Kidney epithelial cell (primary cell): ENCODE measurements at regions not wholly inside any gene's neighbourhood (a gene's known extent, or its start where the extent isn't known, plus 50 kb on each side); places are given as distances from the start of the nearest gene placed in this dataset.

Source experiments
- DNase-seq: peaks from one replicate; pipeline ENCODE4 v3.0.0-alpha.2; 2010; ENCODE audit warnings: low read depth
- H3K27me3 ChIP-seq: 2 replicates; pipeline ENCODE4 v1.6.0; 2011; ENCODE audit warnings: low read length; ENCODE audit not compliant: control insufficient read depth, insufficient read depth
- H3K36me3 ChIP-seq: 2 replicates; pipeline ENCODE4 v1.5.1; 2011; ENCODE audit warnings: low read length; ENCODE audit not compliant: control insufficient read depth, insufficient read depth
- H3K4me3 ChIP-seq: 2 replicates; pipeline ENCODE4 v1.5.1; 2011; ENCODE audit warnings: low read depth, mild to moderate bottlenecking, control low read depth, low read length
- TF ChIP-seq, protein P1 (sequence below): IDR thresholded peaks from 2 replicates; pipeline ENCODE4 v1.5.1; 2011; ENCODE audit warnings: mild to moderate bottlenecking, moderate library complexity, low read length, control low read depth, inconsistent platforms; ENCODE audit not compliant: insufficient read depth, poor library complexity, severe bottlenecking

DNA sequence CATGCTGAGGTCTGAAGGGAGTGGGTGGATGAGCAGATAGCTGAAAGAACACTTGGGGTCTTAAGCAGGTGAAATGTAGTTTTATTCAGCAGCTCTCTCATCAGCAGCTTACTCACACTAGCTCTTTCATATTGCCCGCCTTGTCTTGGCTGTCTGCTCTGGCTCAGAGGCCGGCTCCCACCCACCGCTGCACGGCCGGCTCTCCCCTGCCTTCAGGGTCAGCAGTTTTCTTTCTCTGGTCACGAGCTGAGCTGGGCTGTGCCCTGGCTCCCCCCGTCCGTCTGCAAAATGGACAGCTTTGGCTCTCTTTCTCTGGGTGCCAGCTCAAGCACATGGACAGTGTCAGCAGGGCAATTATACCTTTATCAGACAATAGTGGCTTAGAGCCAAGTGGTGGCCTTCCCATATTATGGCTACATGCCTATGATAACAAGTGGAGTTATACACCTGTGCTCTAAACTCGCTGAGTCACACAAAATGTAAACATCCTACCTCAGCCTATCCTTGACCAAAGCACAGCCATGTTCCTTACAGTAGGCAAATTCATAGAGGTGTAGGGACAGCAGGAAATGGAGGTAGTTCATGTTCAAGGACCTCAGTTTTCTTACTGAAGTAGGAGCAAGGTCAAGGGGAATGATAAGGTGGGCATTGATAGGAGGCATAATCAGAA, 224.8 kb downstream of the SOCS6 start:
- Histone ChIP-seq H3K4me3 (no peak overlapping the region), H3K36me3 (no peaks in the 10 kb centered on the region), H3K27me3 (no peaks in the 10 kb centered on the region)
- DNase-seq = no peak
- TF ChIP-seq, protein P1, sequence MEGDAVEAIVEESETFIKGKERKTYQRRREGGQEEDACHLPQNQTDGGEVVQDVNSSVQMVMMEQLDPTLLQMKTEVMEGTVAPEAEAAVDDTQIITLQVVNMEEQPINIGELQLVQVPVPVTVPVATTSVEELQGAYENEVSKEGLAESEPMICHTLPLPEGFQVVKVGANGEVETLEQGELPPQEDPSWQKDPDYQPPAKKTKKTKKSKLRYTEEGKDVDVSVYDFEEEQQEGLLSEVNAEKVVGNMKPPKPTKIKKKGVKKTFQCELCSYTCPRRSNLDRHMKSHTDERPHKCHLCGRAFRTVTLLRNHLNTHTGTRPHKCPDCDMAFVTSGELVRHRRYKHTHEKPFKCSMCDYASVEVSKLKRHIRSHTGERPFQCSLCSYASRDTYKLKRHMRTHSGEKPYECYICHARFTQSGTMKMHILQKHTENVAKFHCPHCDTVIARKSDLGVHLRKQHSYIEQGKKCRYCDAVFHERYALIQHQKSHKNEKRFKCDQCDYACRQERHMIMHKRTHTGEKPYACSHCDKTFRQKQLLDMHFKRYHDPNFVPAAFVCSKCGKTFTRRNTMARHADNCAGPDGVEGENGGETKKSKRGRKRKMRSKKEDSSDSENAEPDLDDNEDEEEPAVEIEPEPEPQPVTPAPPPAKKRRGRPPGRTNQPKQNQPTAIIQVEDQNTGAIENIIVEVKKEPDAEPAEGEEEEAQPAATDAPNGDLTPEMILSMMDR = no peak

DNA sequence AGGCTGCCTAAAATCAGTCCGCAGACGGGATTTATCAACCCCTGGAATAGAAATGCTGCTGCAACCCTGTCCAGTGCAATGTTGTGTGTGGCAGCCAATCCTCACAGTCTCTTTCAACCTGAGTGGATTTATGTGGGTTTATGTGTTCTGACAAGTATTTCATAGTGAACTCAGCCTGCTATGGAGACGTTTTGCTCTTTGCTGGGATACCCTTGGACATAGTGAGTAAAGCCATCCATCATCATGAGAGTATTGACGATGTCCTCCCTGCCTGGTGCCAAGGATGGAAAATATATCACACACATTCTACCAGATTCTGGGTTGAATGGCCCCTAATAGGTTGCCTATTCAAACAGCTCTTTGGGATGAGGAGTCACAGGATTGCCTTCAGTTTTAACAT, 219.1 kb downstream of the SOCS6 start:
- TF ChIP-seq, protein P1 = no peak
- no peak for DNase-seq
- Histone ChIP-seq H3K4me3 (no peak overlapping the region), H3K36me3 (no peaks in the 10 kb centered on the region), H3K27me3 (no peaks in the 10 kb centered on the region)

DNA sequence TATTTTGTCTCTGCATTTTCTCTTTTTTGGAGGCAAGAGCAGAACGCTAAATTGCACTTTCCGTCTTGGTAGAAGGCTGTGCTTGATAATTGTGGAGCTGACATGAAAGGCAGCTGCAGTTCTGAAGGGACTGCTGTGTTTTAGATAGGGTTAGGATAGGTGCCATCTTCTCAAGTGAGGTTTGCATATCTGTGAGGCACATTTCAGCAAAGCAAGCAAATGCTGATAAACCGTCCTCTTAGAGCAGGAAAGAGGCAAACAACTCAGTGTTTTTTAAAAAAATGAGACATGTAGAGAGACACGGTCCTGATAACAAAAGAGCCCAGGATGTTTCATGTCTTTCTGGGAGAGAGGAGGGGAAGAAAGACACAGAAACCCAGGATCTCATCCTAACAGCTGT, 217.7 kb downstream of the SOCS6 start:
- Histone ChIP-seq H3K4me3 (no peak overlapping the region), H3K36me3 (no peaks in the 10 kb centered on the region), H3K27me3 (no peaks in the 10 kb centered on the region)
- DNase-seq = no peak
- TF ChIP-seq, protein P1 = no peak

DNA sequence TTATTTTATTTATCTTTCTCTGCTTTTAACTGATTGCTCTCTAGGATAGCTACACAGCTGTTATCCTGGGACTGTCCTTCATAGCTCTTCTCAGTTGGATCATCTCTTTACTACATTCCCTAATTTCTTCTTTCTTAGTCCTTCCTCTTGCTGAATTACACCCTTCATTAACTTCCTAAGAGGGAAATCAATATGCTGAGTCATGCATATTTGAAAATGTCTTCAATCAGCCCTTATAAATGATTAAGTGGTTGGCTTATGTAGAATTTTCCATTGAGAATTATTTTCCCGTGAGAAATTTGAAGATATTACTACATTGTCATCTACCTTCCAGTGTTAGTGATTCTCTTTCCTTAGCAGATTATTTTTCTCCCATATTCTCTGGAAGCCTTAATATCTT, 214.2 kb downstream of the SOCS6 start:
- TF ChIP-seq, protein P1 = no peak
- no peaks in the 10 kb centered on the region for H3K36me3 ChIP-seq
- no peaks in the 10 kb centered on the region for H3K27me3 ChIP-seq
- no peak overlapping the region for H3K4me3 ChIP-seq
- DNase-seq = no peak

DNA sequence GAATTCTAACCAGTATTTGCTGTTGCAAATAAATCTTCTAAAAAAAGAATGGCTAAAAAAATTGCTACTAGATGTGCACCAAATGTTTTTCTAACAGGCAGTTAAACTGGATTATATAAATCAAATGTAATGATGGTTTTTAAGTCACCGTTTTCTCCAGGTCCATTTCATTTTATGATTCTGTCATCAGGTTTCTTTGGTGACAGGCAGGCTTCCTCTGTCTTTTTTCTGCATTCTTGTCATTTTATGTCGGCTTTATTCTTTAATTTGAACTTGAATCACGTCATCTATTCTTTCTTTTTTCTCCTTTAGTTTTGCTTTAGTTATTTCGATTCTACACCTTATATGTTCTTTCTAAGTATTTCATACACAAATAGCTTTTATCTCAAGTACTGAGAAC, 212.5 kb downstream of the SOCS6 start:
- TF ChIP-seq, protein P1 = no peak
- Histone ChIP-seq H3K4me3 (no peak overlapping the region), H3K27me3 (no peaks in the 10 kb centered on the region), H3K36me3 (no peaks in the 10 kb centered on the region)
- no peak for DNase-seq

DNA sequence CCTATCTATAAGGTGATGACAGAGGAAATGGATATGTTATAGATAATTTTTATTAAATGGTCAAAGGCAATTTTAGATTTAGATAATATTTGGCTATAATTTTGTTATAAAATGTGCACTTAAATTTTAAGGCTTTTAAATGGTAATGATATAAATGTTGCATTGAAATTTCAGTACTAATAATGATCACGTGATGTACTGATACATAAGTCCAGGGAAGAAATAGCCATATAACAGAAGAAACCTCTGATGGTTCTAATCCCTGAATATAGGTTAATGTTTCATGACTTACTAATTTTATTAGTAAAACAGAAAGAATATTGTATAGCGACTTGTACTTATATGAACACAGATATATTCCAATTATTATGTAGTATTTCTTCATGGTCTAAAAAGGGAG, 211.9 kb downstream of the SOCS6 start:
- Histone ChIP-seq H3K4me3 (no peak overlapping the region), H3K27me3 (no peaks in the 10 kb centered on the region), H3K36me3 (no peaks in the 10 kb centered on the region)
- TF ChIP-seq, protein P1 = no peak
- no peak for DNase-seq
